HG03565 (cell line): ENCODE measurements at regions not wholly inside any gene's neighbourhood (a gene's known extent, or its start where the extent isn't known, plus 50 kb on each side); places are given as distances from the start of the nearest gene placed in this dataset.
"Not testable (repeated sequence)": the region's sequence is repeated elsewhere in the genome, so short reads cannot be mapped to it uniquely, and the experiment has no call there.

Source experiments
- ATAC-seq: cut with Tn5 transposase; IDR thresholded peaks from one replicate; pipeline ENCODE4 v1.9.1; 2021; ENCODE audit warnings: mild to moderate bottlenecking, moderate library complexity; ENCODE audit not compliant: unreplicated experiment

GRCh38 chr14:43476822-43477221 lies 1030.3 kb downstream of the FSCB start:
- no peak for ATAC-seq

- ATAC-seq: no peak
Measured at GRCh38 chr14:43475757-43476156, 1031.3 kb downstream of the FSCB start.

GRCh38 chr14:43471595-43471994 lies 1035.5 kb downstream of the FSCB start:
- ATAC-seq: no peak

GRCh38 chr14:43464968-43465367 lies 1042.1 kb downstream of the FSCB start:
- no peak for ATAC-seq

- no peak for ATAC-seq
Measured at GRCh38 chr14:43449291-43449690, 1057.8 kb downstream of the FSCB start.

GRCh38 chr14:43438056-43438455 lies 1069.0 kb downstream of the FSCB start:
- ATAC-seq: no peak

- ATAC-seq: no peak
Measured at GRCh38 chr14:43418324-43418723, 1088.8 kb downstream of the FSCB start.

- ATAC-seq: no peak
Measured at GRCh38 chr14:43413084-43413483, 1094.0 kb downstream of the FSCB start.

GRCh38 chr14:43411841-43412240 lies 1095.2 kb downstream of the FSCB start:
- ATAC-seq: no peak

- no peak for ATAC-seq
Measured at GRCh38 chr14:43410631-43411030, 1096.5 kb downstream of the FSCB start.

GRCh38 chr14:43408472-43408871 lies 1098.6 kb downstream of the FSCB start:
- ATAC-seq: no peak

- no peak for ATAC-seq
Measured at GRCh38 chr14:43407706-43408105, 1099.4 kb downstream of the FSCB start.

GRCh38 chr14:43406931-43407330 lies 1100.2 kb downstream of the FSCB start:
- no peak for ATAC-seq

GRCh38 chr14:43399289-43399688 lies 1107.8 kb downstream of the FSCB start:
- ATAC-seq: no peak

- ATAC-seq: not testable (repeated sequence)
Measured at GRCh38 chr14:43370565-43370896, 1136.6 kb downstream of the FSCB start.

GRCh38 chr14:43369710-43370564 lies 1137.1 kb downstream of the FSCB start:
- ATAC-seq: no peak

GRCh38 chr14:43362586-43362985 lies 1144.5 kb downstream of the FSCB start:
- no peak for ATAC-seq

- no peak for ATAC-seq
Measured at GRCh38 chr14:43361751-43362150, 1145.3 kb downstream of the FSCB start.

GRCh38 chr14:43360239-43360638 lies 1146.8 kb downstream of the FSCB start:
- ATAC-seq: no peak

GRCh38 chr14:43359317-43359716 lies 1147.8 kb downstream of the FSCB start:
- ATAC-seq: no peak

- ATAC-seq: no peak
Measured at GRCh38 chr14:43356979-43357545, 1150.0 kb downstream of the FSCB start.

- no peak for ATAC-seq
Measured at GRCh38 chr14:43356382-43356781, 1150.7 kb downstream of the FSCB start.

- ATAC-seq: no peak
Measured at GRCh38 chr14:43341921-43342320, 1165.2 kb downstream of the FSCB start.
